ENCODE measurements at regions not wholly inside any gene's neighbourhood (a gene's known extent, or its start where the extent isn't known, plus 50 kb on each side); places are given as distances from the start of the nearest gene placed in this dataset.

- TF ChIP-seq, protein P1, sequence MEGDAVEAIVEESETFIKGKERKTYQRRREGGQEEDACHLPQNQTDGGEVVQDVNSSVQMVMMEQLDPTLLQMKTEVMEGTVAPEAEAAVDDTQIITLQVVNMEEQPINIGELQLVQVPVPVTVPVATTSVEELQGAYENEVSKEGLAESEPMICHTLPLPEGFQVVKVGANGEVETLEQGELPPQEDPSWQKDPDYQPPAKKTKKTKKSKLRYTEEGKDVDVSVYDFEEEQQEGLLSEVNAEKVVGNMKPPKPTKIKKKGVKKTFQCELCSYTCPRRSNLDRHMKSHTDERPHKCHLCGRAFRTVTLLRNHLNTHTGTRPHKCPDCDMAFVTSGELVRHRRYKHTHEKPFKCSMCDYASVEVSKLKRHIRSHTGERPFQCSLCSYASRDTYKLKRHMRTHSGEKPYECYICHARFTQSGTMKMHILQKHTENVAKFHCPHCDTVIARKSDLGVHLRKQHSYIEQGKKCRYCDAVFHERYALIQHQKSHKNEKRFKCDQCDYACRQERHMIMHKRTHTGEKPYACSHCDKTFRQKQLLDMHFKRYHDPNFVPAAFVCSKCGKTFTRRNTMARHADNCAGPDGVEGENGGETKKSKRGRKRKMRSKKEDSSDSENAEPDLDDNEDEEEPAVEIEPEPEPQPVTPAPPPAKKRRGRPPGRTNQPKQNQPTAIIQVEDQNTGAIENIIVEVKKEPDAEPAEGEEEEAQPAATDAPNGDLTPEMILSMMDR (IDR thresholded peaks at IDR 0.05; ENCODE audit: low read depth, low read length) = no peak
- no peaks in the 10 kb centered on the region for H3K27me3 ChIP-seq (ENCODE audit: control insufficient read depth, insufficient read depth, low read length)
- H3K9me3 ChIP-seq (ENCODE audit: control insufficient read depth, insufficient read depth, low read length) = no peaks in the 10 kb centered on the region
- ChIA-PET CTCF (interaction anchor here (0.6 kb wide), 1 partner anchor 290 kb away, joined by 3 read pairs; no protein-coding TSS in a partner anchor), POLR2A (no interaction called here)
- no peak for DNase-seq (ENCODE audit: low read depth, low spot score)
- no peak overlapping the region for H3K4me3 ChIP-seq (ENCODE audit: low read depth, low read length)
- no peak overlapping the region for H3K27ac ChIP-seq (ENCODE audit: low read depth, low read length)
Observed at GRCh38 chr18:23356915-23357601, 96.0 kb upstream of the RIOK3 start.

- Histone ChIP-seq H3K27ac (ENCODE audit: low read depth, low read length) (no peak overlapping the region), H3K4me3 (ENCODE audit: low read depth, low read length) (no peak overlapping the region), H3K27me3 (ENCODE audit: control insufficient read depth, insufficient read depth, low read length) (no peaks in the 10 kb centered on the region), H3K9me3 (ENCODE audit: control insufficient read depth, insufficient read depth, low read length) (no peaks in the 10 kb centered on the region)
- CTCF ChIA-PET = no interaction called here
- TF ChIP-seq, protein P1 (IDR thresholded peaks at IDR 0.05; ENCODE audit: low read depth, low read length) = no peak
- DNase-seq (ENCODE audit: low read depth, low spot score) = no peak
- POLR2A ChIA-PET = interaction anchor here (0.6 kb wide), 1 partner anchor 115 kb away, joined by 12 read pairs; no protein-coding TSS in a partner anchor
Observed at GRCh38 chr18:23357996-23358594, 95.0 kb upstream of the RIOK3 start.

- DNase-seq (ENCODE audit: low read depth, low spot score) = no peak
- H3K4me3 ChIP-seq (ENCODE audit: low read depth, low read length) = no peak overlapping the region
- no peaks in the 10 kb centered on the region for H3K27me3 ChIP-seq (ENCODE audit: control insufficient read depth, insufficient read depth, low read length)
- ChIA-PET CTCF (no interaction called here), POLR2A (interaction anchor here (0.7 kb wide), 1 partner anchor 46 kb away, joined by 3 read pairs; no protein-coding TSS in a partner anchor)
- no peak overlapping the region for H3K27ac ChIP-seq (ENCODE audit: low read depth, low read length)
- TF ChIP-seq, protein P1 (IDR thresholded peaks at IDR 0.05; ENCODE audit: low read depth, low read length) = no peak
- no peaks in the 10 kb centered on the region for H3K9me3 ChIP-seq (ENCODE audit: control insufficient read depth, insufficient read depth, low read length)
Observed at GRCh38 chr18:23359421-23359820, 93.7 kb upstream of the RIOK3 start.

DNA sequence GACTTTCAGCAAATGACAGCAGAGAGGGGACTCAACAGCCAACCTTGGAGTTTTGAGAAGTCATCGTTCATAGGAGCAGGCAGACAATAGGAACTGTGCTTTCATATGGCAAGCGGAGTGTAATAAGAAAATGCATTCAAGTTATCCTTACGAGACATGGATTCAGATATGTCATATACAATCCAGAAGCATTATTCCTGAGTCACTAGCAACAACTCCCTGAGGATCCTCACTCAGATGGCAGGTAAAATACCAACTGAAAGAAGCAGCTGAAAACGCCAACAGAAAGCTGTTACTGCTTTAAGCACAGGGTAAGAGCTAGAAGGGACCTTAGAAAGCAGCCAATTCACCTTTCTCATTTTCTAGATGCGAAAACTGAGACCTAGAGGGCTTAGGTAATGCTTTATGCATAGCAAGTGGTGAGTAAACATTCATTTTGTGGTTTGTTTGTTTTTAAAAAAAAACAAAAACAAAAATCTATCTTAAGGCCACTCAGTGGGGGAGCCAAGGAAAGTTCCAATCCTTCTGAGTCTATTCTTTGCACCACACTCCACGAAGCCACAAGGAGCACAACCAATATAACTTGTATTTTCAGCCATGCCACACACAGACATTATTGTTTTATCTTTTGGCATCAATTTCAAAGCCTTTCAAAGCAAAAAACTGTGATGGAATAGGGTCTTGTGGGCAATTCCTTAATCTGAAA, 89.1 kb upstream of the RIOK3 start:
- TF ChIP-seq, protein P1 (IDR thresholded peaks at IDR 0.05; ENCODE audit: low read depth, low read length) = no peak
- Histone ChIP-seq H3K27me3 (ENCODE audit: control insufficient read depth, insufficient read depth, low read length) (no peaks in the 10 kb centered on the region), H3K4me3 (ENCODE audit: low read depth, low read length) (no peak overlapping the region), H3K27ac (ENCODE audit: low read depth, low read length) (no peak overlapping the region), H3K9me3 (ENCODE audit: control insufficient read depth, insufficient read depth, low read length) (no peaks in the 10 kb centered on the region)
- DNase-seq (ENCODE audit: low read depth, low spot score) = no peak
- CTCF ChIA-PET = no interaction called here
- POLR2A ChIA-PET = no interaction called here

All from AG04450 (cell line).